Thymus (tissue), 11 donors: ENCODE measurements at regions not wholly inside any gene's neighbourhood (a gene's known extent, or its start where the extent isn't known, plus 50 kb on each side); places are given as distances from the start of the nearest gene placed in this dataset.

Source experiments
- DNase-seq, 9 donors: peaks; one replicate each; pipeline ENCODE4 v3.0.0-alpha.2; 2013; ENCODE audit warnings: low spot score in 9 of 9, low read depth in 6 of 9, missing footprints in 1 of 9
- H3K27ac ChIP-seq, 2 donors: one replicate each; pipeline ENCODE4 v1.5.1; 2013; ENCODE audit warnings: control low read depth in 1 of 2, low read depth in 1 of 2, low read length in 1 of 2, mild to moderate bottlenecking in 1 of 2, moderate library complexity in 1 of 2
- H3K27me3 ChIP-seq, 2 donors: one replicate each; pipeline ENCODE4 v1.5.1; 2013; ENCODE audit warnings: low read length in 1 of 2; ENCODE audit not compliant: control insufficient read depth in 2 of 2, insufficient read depth in 1 of 2
- H3K36me3 ChIP-seq, 2 donors: one replicate each; pipeline ENCODE4 v1.5.1; 2013; ENCODE audit warnings: low read length in 1 of 2, mild to moderate bottlenecking in 1 of 2, moderate library complexity in 1 of 2; ENCODE audit not compliant: control insufficient read depth in 2 of 2, insufficient read depth in 2 of 2
- H3K4me1 ChIP-seq, 2 donors: one replicate each; pipeline ENCODE4 v1.5.1; 2013; ENCODE audit warnings: low read length in 2 of 2; ENCODE audit not compliant: control insufficient read depth in 2 of 2, insufficient read depth in 2 of 2
- H3K4me3 ChIP-seq, 2 donors: one replicate each; pipeline ENCODE4 v1.5.1; 2013; ENCODE audit warnings: low read length in 2 of 2, control low read depth in 1 of 2, mild to moderate bottlenecking in 1 of 2
- H3K9me3 ChIP-seq, 2 donors: one replicate each; pipeline ENCODE4 v1.5.1; 2013; ENCODE audit warnings: low read length in 1 of 2, mild to moderate bottlenecking in 1 of 2; ENCODE audit not compliant: control insufficient read depth in 2 of 2, insufficient read depth in 1 of 2
- WGBS: extraction: QIAGEN DNeasy Blood & Tissue Kit; methylation state at CpG from one replicate; pipeline ENCODE4 v1.1.7; 2013; 5-methylcytosine and 5-hydroxymethylcytosine counted together
- donor health status: healthy.

- DNase-seq: no peak
- Histone ChIP-seq H3K27me3 (no peaks in the 10 kb centered on the region), H3K36me3 (no peaks in the 10 kb centered on the region), H3K9me3 (no peaks in the 10 kb centered on the region), H3K4me3 (no peak overlapping the region), H3K4me1 (no peaks in the 10 kb centered on the region), H3K27ac (no peak overlapping the region)
- WGBS: 88% methylated on average over 20 of the region's 20 CpGs
Measured at GRCh38 chr22:48883211-48883960, 944.3 kb downstream of the BRD1 start.

GRCh38 chr22:48882636-48883200, 945.0 kb downstream of the BRD1 start:
- Histone ChIP-seq H3K27ac (no peak overlapping the region), H3K27me3 (no peaks in the 10 kb centered on the region), H3K4me1 (no peaks in the 10 kb centered on the region), H3K9me3 (no peaks in the 10 kb centered on the region), H3K36me3 (no peaks in the 10 kb centered on the region), H3K4me3 (no peak overlapping the region)
- 82% methylated on average over 17 of the region's 17 CpGs for WGBS
- no peak for DNase-seq

- H3K27me3 ChIP-seq: no peaks in the 10 kb centered on the region
- no peak overlapping the region for H3K4me3 ChIP-seq
- H3K36me3 ChIP-seq: no peaks in the 10 kb centered on the region
- WGBS: 96% methylated on average over 22 of the region's 22 CpGs
- no peaks in the 10 kb centered on the region for H3K9me3 ChIP-seq
- no peak overlapping the region for H3K27ac ChIP-seq
- no peak for DNase-seq
- H3K4me1 ChIP-seq: no peaks in the 10 kb centered on the region
Measured at GRCh38 chr22:48881326-48881980, 946.2 kb downstream of the BRD1 start.

GRCh38 chr22:48880749-48881148, 946.9 kb downstream of the BRD1 start:
- no peak overlapping the region for H3K4me3 ChIP-seq
- no peaks in the 10 kb centered on the region for H3K4me1 ChIP-seq
- no peaks in the 10 kb centered on the region for H3K9me3 ChIP-seq
- 94% methylated on average over 11 of the region's 11 CpGs for WGBS
- H3K27me3 ChIP-seq: no peaks in the 10 kb centered on the region
- DNase-seq: no peak
- H3K36me3 ChIP-seq: no peaks in the 10 kb centered on the region
- H3K27ac ChIP-seq: no peak overlapping the region

GRCh38 chr22:48876951-48877350, 950.7 kb downstream of the BRD1 start:
- 83% methylated on average over 4 of the region's 4 CpGs for WGBS
- no peak for DNase-seq
- Histone ChIP-seq H3K4me3 (no peak overlapping the region), H3K36me3 (no peaks in the 10 kb centered on the region), H3K27me3 (no peaks in the 10 kb centered on the region), H3K4me1 (no peaks in the 10 kb centered on the region), H3K9me3 (no peaks in the 10 kb centered on the region), H3K27ac (no peak overlapping the region)

GRCh38 chr22:48874956-48875355, 952.7 kb downstream of the BRD1 start:
- 58% methylated on average over 5 of the region's 5 CpGs for WGBS
- Histone ChIP-seq H3K27ac (no peak overlapping the region), H3K27me3 (no peaks in the 10 kb centered on the region), H3K4me1 (no peaks in the 10 kb centered on the region), H3K36me3 (no peaks in the 10 kb centered on the region), H3K4me3 (no peak overlapping the region), H3K9me3 (no peaks in the 10 kb centered on the region)
- DNase-seq: no peak

GRCh38 chr22:48873191-48873520, 954.5 kb downstream of the BRD1 start:
- Histone ChIP-seq H3K27me3 (no peaks in the 10 kb centered on the region), H3K36me3 (no peaks in the 10 kb centered on the region), H3K4me3 (no peak overlapping the region), H3K4me1 (no peaks in the 10 kb centered on the region), H3K9me3 (no peaks in the 10 kb centered on the region), H3K27ac (no peak overlapping the region)
- DNase-seq: no peak
- WGBS: 90% methylated on average over 3 of the region's 3 CpGs

- no peaks in the 10 kb centered on the region for H3K9me3 ChIP-seq
- no peak overlapping the region for H3K4me3 ChIP-seq
- WGBS: 87% methylated on average over 21 of the region's 21 CpGs
- DNase-seq: no peak
- H3K36me3 ChIP-seq: no peaks in the 10 kb centered on the region
- no peaks in the 10 kb centered on the region for H3K4me1 ChIP-seq
- no peak overlapping the region for H3K27ac ChIP-seq
- H3K27me3 ChIP-seq: no peaks in the 10 kb centered on the region
Measured at GRCh38 chr22:48872271-48873190, 955.1 kb downstream of the BRD1 start.
